IPS-20b (cell line): ENCODE measurements at regions not wholly inside any gene's neighbourhood (a gene's known extent, or its start where the extent isn't known, plus 50 kb on each side); places are given as distances from the start of the nearest gene placed in this dataset.
"Not testable (repeated sequence)": the region's sequence is repeated elsewhere in the genome, so short reads cannot be mapped to it uniquely, and the experiment has no call there.

Source experiments
- H3K27ac ChIP-seq: one replicate; pipeline ENCODE4 v1.5.1; 2013; ENCODE audit warnings: low read length
- H3K27me3 ChIP-seq: 2 replicates; pipeline ENCODE4 v1.6.1; 2013; ENCODE audit warnings: mild to moderate bottlenecking, low read length, inconsistent platforms; ENCODE audit not compliant: insufficient read depth
- H3K36me3 ChIP-seq: 2 replicates; pipeline ENCODE4 v1.6.1; 2013; ENCODE audit warnings: low read depth, mild to moderate bottlenecking, inconsistent platforms, low read length, moderate library complexity; ENCODE audit not compliant: insufficient read depth
- H3K4me1 ChIP-seq: 2 replicates; pipeline ENCODE4 v1.6.1; 2013; ENCODE audit warnings: mild to moderate bottlenecking, control low read depth, inconsistent platforms, low read length, moderate library complexity; ENCODE audit not compliant: insufficient read depth
- H3K4me3 ChIP-seq: 2 replicates; pipeline ENCODE4 v1.5.1; 2013; ENCODE audit warnings: mild to moderate bottlenecking, low read length, inconsistent platforms
- H3K9ac ChIP-seq: 2 replicates; pipeline ENCODE4 v1.6.1; 2013; ENCODE audit warnings: low read depth, mild to moderate bottlenecking, inconsistent platforms, low read length, moderate library complexity
- H3K9me3 ChIP-seq: 2 replicates; pipeline ENCODE4 v1.6.1; 2013; ENCODE audit warnings: mild to moderate bottlenecking, low read depth, low read length, inconsistent platforms; ENCODE audit not compliant: insufficient read depth

- Histone ChIP-seq H3K9me3 (peaks cover 6% of the 10 kb centered on the region; the same call in 1 of the 2 replicates), H3K36me3 (no peaks in the 10 kb centered on the region), H3K4me1 (no peaks in the 10 kb centered on the region), H3K4me3 (no peak overlapping the region), H3K27me3 (no peaks in the 10 kb centered on the region), H3K27ac (no peak overlapping the region), H3K9ac (no peak overlapping the region)
Observed at GRCh38 chr6:141394565-141395051, 738.1 kb upstream of the GJE1 start.

- no peak overlapping the region for H3K27ac ChIP-seq
- no peaks in the 10 kb centered on the region for H3K4me1 ChIP-seq
- no peak overlapping the region for H3K9ac ChIP-seq
- no peaks in the 10 kb centered on the region for H3K27me3 ChIP-seq
- no peaks in the 10 kb centered on the region for H3K36me3 ChIP-seq
- peaks cover 10% of the 10 kb centered on the region; the same call in 1 of the 2 replicates for H3K9me3 ChIP-seq
- H3K4me3 ChIP-seq, result no peak overlapping the region
Observed at GRCh38 chr6:141394125-141394536, 738.6 kb upstream of the GJE1 start.

- no peak overlapping the region for H3K27ac ChIP-seq
- no peak overlapping the region for H3K4me3 ChIP-seq
- H3K9me3 ChIP-seq, result peaks cover 13% of the 10 kb centered on the region; the same call in 1 of the 2 replicates
- H3K27me3 ChIP-seq, result no peaks in the 10 kb centered on the region
- no peak overlapping the region for H3K9ac ChIP-seq
- H3K36me3 ChIP-seq, result no peaks in the 10 kb centered on the region
- H3K4me1 ChIP-seq, result no peaks in the 10 kb centered on the region
Observed at GRCh38 chr6:141393405-141394124, 739.2 kb upstream of the GJE1 start.

GRCh38 chr6:141391135-141391534, 741.6 kb upstream of the GJE1 start:
- not testable (repeated sequence) for H3K9ac ChIP-seq

GRCh38 chr6:141388666-141389065, 744.1 kb upstream of the GJE1 start:
- H3K9ac ChIP-seq, result no peak overlapping the region
- no peaks in the 10 kb centered on the region for H3K27me3 ChIP-seq
- no peaks in the 10 kb centered on the region; the same call in 1 of the 2 replicates for H3K4me1 ChIP-seq
- H3K27ac ChIP-seq, result no peak overlapping the region
- no peak overlapping the region for H3K4me3 ChIP-seq
- peaks cover 22% of the 10 kb centered on the region for H3K9me3 ChIP-seq
- H3K36me3 ChIP-seq, result no peaks in the 10 kb centered on the region; the same call in 1 of the 2 replicates

More at GRCh38 chr6:141391135-141391534, 741.6 kb upstream of the GJE1 start:
- H3K9me3 ChIP-seq, result peaks cover 22% of the 10 kb centered on the region
- H3K4me3 ChIP-seq, H3K27ac ChIP-seq, H3K27me3 ChIP-seq, H3K4me1 ChIP-seq, H3K36me3 ChIP-seq: not testable (repeated sequence)

GRCh38 chr6:141370438-141370837, 762.3 kb upstream of the GJE1 start:
- H3K4me3 ChIP-seq, result no peak overlapping the region
- no peaks in the 10 kb centered on the region for H3K27me3 ChIP-seq
- H3K9me3 ChIP-seq, result no peaks in the 10 kb centered on the region; the same call in none of the 2 replicates
- no peaks in the 10 kb centered on the region for H3K4me1 ChIP-seq
- no peak overlapping the region for H3K27ac ChIP-seq
- no peak overlapping the region for H3K9ac ChIP-seq
- no peaks in the 10 kb centered on the region for H3K36me3 ChIP-seq

- not testable (repeated sequence) for H3K27ac ChIP-seq, H3K36me3 ChIP-seq, H3K4me3 ChIP-seq, H3K4me1 ChIP-seq, H3K27me3 ChIP-seq, H3K9ac ChIP-seq, H3K9me3 ChIP-seq
Observed at GRCh38 chr6:141366796-141367195, 765.9 kb upstream of the GJE1 start.

GRCh38 chr6:141364694-141365093, 768.0 kb upstream of the GJE1 start:
- H3K9ac ChIP-seq, result no peak overlapping the region
- H3K27me3 ChIP-seq, result no peaks in the 10 kb centered on the region
- no peaks in the 10 kb centered on the region for H3K4me1 ChIP-seq
- no peak overlapping the region for H3K4me3 ChIP-seq
- H3K36me3 ChIP-seq, result no peaks in the 10 kb centered on the region
- H3K9me3 ChIP-seq, result no peaks in the 10 kb centered on the region; the same call in none of the 2 replicates
- H3K27ac ChIP-seq, result no peak overlapping the region

- no peak overlapping the region for H3K4me3 ChIP-seq
- no peak overlapping the region for H3K27ac ChIP-seq
- no peaks in the 10 kb centered on the region for H3K4me1 ChIP-seq
- no peaks in the 10 kb centered on the region for H3K27me3 ChIP-seq
- H3K36me3 ChIP-seq, result no peaks in the 10 kb centered on the region
- no peaks in the 10 kb centered on the region; the same call in 1 of the 2 replicates for H3K9me3 ChIP-seq
- no peak overlapping the region for H3K9ac ChIP-seq
Observed at GRCh38 chr6:141364232-141364631, 768.5 kb upstream of the GJE1 start.

GRCh38 chr6:141361559-141361958, 771.2 kb upstream of the GJE1 start:
- Histone ChIP-seq H3K27me3 (no peaks in the 10 kb centered on the region), H3K4me1 (no peaks in the 10 kb centered on the region), H3K9ac (no peak overlapping the region), H3K4me3 (no peak overlapping the region), H3K36me3 (no peaks in the 10 kb centered on the region), H3K9me3 (no peaks in the 10 kb centered on the region), H3K27ac (no peak overlapping the region)

GRCh38 chr6:141359953-141360352, 772.8 kb upstream of the GJE1 start:
- Histone ChIP-seq H3K27ac (no peak overlapping the region), H3K9ac (no peak overlapping the region), H3K36me3 (no peaks in the 10 kb centered on the region), H3K27me3 (no peaks in the 10 kb centered on the region), H3K4me1 (no peaks in the 10 kb centered on the region), H3K4me3 (no peak overlapping the region), H3K9me3 (no peaks in the 10 kb centered on the region)

GRCh38 chr6:141354191-141354955, 778.4 kb upstream of the GJE1 start:
- Histone ChIP-seq H3K27me3 (no peaks in the 10 kb centered on the region), H3K9ac (no peak overlapping the region), H3K27ac (no peak overlapping the region), H3K9me3 (no peaks in the 10 kb centered on the region), H3K4me1 (no peaks in the 10 kb centered on the region), H3K4me3 (no peak overlapping the region), H3K36me3 (no peaks in the 10 kb centered on the region)
